Fibroblast of the aortic adventitia (primary cell): ENCODE measurements at regions not wholly inside any gene's neighbourhood (a gene's known extent, or its start where the extent isn't known, plus 50 kb on each side); places are given as distances from the start of the nearest gene placed in this dataset.

Experiments
- DNase-seq: peaks from one replicate; pipeline ENCODE4 v3.0.0-alpha.2; 2010; ENCODE audit warnings: low read depth
- H3K4me3 ChIP-seq: 2 replicates; pipeline ENCODE4 v1.5.1; 2011; ENCODE audit warnings: low read depth, mild to moderate bottlenecking, control low read depth, low read length, moderate library complexity
- TF ChIP-seq, protein P1 (sequence below): IDR thresholded peaks from 2 replicates; pipeline ENCODE4 v1.5.1; 2011; ENCODE audit warnings: mild to moderate bottlenecking, low read length, control low read depth, inconsistent platforms; ENCODE audit not compliant: insufficient read depth

- TF ChIP-seq, protein P1, sequence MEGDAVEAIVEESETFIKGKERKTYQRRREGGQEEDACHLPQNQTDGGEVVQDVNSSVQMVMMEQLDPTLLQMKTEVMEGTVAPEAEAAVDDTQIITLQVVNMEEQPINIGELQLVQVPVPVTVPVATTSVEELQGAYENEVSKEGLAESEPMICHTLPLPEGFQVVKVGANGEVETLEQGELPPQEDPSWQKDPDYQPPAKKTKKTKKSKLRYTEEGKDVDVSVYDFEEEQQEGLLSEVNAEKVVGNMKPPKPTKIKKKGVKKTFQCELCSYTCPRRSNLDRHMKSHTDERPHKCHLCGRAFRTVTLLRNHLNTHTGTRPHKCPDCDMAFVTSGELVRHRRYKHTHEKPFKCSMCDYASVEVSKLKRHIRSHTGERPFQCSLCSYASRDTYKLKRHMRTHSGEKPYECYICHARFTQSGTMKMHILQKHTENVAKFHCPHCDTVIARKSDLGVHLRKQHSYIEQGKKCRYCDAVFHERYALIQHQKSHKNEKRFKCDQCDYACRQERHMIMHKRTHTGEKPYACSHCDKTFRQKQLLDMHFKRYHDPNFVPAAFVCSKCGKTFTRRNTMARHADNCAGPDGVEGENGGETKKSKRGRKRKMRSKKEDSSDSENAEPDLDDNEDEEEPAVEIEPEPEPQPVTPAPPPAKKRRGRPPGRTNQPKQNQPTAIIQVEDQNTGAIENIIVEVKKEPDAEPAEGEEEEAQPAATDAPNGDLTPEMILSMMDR = no peak
- DNase-seq = no peak
- no peak overlapping the region for H3K4me3 ChIP-seq
These were observed 147.4 kb upstream of the STK17B start for GRCh38 chr2:196318517-196319377.

GRCh38 chr2:196322973-196323810 lies 151.8 kb upstream of the STK17B start:
- DNase-seq = peak; percentile 82
- H3K4me3 ChIP-seq = no peak overlapping the region
- TF ChIP-seq, protein P1 = peak; percentile 32

DNA sequence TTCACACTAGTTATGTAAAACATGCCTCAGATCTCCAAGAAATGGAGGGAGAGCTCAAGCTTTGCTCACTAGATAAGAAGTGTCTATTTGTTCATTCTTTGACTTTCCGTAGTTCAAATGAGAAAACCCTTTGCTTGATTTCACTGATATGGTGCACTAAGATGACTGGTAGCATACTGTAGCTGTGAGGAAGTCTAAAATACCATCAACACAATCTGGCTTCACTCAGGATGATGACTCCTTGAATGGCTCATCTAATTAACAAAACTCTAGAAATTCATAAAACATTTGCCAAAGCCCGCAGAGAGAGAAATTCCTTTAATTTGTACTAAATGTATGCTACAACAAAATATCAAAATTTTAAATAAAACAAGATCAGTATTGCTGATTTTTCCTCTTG lies 152.8 kb upstream of the STK17B start:
- peak; percentile 45 for DNase-seq
- no peak overlapping the region for H3K4me3 ChIP-seq
- TF ChIP-seq, protein P1 = no peak

DNA sequence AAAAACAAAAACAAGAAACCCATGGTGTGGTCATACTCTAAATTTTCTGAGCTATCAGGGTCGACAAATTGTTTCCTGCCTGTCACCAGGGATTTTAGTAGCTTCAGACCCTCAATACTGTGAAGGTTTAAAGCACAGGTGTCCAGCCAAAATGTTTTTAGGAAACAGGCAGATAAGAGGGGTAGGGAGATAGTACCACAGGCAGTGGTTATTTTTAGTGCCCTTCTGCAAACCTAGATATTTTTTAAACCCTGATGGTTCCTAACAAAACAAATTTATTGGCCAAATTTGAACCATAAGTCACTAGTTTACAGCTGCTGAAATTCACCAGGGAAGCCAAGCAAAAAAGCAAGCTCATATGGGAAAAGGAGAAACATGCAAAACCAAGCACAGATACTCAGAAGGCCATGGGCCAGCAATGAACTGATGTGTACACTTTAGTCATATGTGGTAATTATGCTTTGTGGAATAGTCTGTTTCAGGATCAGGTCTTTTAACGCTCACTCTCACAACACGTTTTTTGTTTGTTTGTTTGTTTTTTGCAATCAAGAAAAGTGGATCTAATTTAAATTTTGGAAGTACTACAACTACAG lies 156.8 kb upstream of the STK17B start:
- DNase-seq = no peak
- TF ChIP-seq, protein P1 = no peak
- no peak overlapping the region for H3K4me3 ChIP-seq

DNA sequence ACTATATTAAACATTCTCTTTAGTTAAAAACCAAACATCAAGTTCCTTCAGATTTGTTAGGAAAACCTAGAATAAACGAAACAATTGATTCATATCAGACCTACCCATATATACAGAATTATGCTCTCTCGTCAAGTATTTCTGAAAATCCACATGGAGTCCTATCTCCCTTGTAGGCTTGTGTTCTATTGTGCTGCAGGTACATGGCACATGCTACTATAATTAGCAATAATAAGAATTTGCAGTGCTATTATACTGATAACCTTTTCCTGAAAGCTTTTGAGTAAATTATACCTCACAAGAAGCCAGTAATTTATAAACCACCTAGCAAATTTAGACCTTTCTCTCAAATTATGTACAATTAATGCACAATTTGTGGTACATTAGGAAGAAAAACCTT lies 158.6 kb upstream of the STK17B start:
- TF ChIP-seq, protein P1 = no peak
- no peak for DNase-seq
- no peak overlapping the region for H3K4me3 ChIP-seq

- H3K4me3 ChIP-seq = no peak overlapping the region
- TF ChIP-seq, protein P1 = no peak
- DNase-seq = no peak
These were observed 159.3 kb upstream of the STK17B start for GRCh38 chr2:196330645-196331044.
